Esophagus muscularis mucosa (tissue), 4 donors: ENCODE measurements at regions not wholly inside any gene's neighbourhood (a gene's known extent, or its start where the extent isn't known, plus 50 kb on each side); places are given as distances from the start of the nearest gene placed in this dataset.

ENCODE experiments used
- DNase-seq: peaks from one replicate; pipeline ENCODE4 v3.0.0-alpha.2; 2017; ENCODE audit errors: extremely low spot score
- H3K27ac ChIP-seq, 4 donors: fragments of 200-600 bp; sonication (generic); replicated peaks in 1 of 4; 1 replicate in 3 of 4; 2 replicates in 1 of 4; pipeline ENCODE4 v1.5.1; 2016 to 2019; ENCODE audit warnings: mild to moderate bottlenecking in 1 of 4
- H3K27me3 ChIP-seq, 4 donors: fragments of 200-600 bp; sonication (generic); one replicate each; pipeline versions ENCODE4 v1.5.1 to v1.6.0; 2016 to 2019
- H3K36me3 ChIP-seq, 4 donors: fragments of 200-600 bp; sonication (generic); one replicate each; pipeline ENCODE4 v1.5.1; 2016 to 2019
- H3K4me1 ChIP-seq, 4 donors: fragments of 200-600 bp; sonication (generic); one replicate each; pipeline ENCODE4 v1.5.1; 2016 to 2019
- H3K4me3 ChIP-seq, 4 donors: fragments of 200-600 bp; sonication (generic); 1 replicate in 2 of 4; 2 replicates in 2 of 4; pipeline ENCODE4 v1.5.1; 2016 to 2019; ENCODE audit warnings: mild to moderate bottlenecking in 4 of 4, moderate library complexity in 1 of 4
- H3K9me3 ChIP-seq, 4 donors: fragments of 200-600 bp; sonication (generic); 1 replicate in 3 of 4; 2 replicates in 1 of 4; pipeline ENCODE4 v1.5.1; 2016 to 2019
- EP300 ChIP-seq: sonication (generic); formaldehyde crosslinking; IDR thresholded peaks from one replicate; pipeline ENCODE4 v1.6.1; 2017; ENCODE audit warnings: antibody characterized with exemption
- POLR2A ChIP-seq: fragments of 450-650 bp; IDR thresholded peaks from one replicate; pipeline ENCODE4 v1.6.1; 2017; ENCODE audit warnings: antibody characterized with exemption, moderate library complexity, mild to moderate bottlenecking, low read depth
- POLR2AphosphoS5 ChIP-seq, 2 donors: sonication (generic); formaldehyde crosslinking; IDR thresholded peaks; one replicate each; pipeline ENCODE4 v1.6.1; 2017; ENCODE audit warnings: antibody characterized with exemption in 2 of 2
- WGBS: methylation state at CpG from one replicate; pipeline ENCODE4 v1.1.5; 2018; 5-methylcytosine and 5-hydroxymethylcytosine counted together
- intact Hi-C: fragments of 100-400 bp; cut with DNase I; formaldehyde crosslinking; loops from one replicate; pipeline ENCODE4 v1.15.1; 2023
- TF ChIP-seq, protein P1 (sequence below), 3 experiments: fragments of 200-600 bp in 2 of 3; fragments of 450-650 bp in 1 of 3; sonication (generic) in 2 of 3; IDR thresholded peaks; one replicate each; pipeline ENCODE4 v1.5.1; 2017 to 2019; ENCODE audit warnings: antibody characterized with exemption in 3 of 3, mild to moderate bottlenecking in 2 of 3, moderate library complexity in 1 of 3

GRCh38 chr11:110832539-110832938 is 120.3 kb upstream of the ARHGAP20 start:
- Histone ChIP-seq H3K27me3 (no peaks in the 10 kb centered on the region), H3K4me1 (peaks cover 0 to 30% (median 19%) of the 10 kb centered on the region in 4 donors), H3K27ac (no peak overlapping the region), H3K9me3 (no peaks in the 10 kb centered on the region), H3K4me3 (no peak overlapping the region), H3K36me3 (no peaks in the 10 kb centered on the region)
- WGBS = 95% methylated on average over 2 of the region's 2 CpGs
- no peak for TF ChIP-seq POLR2A
- TF ChIP-seq, protein P1, sequence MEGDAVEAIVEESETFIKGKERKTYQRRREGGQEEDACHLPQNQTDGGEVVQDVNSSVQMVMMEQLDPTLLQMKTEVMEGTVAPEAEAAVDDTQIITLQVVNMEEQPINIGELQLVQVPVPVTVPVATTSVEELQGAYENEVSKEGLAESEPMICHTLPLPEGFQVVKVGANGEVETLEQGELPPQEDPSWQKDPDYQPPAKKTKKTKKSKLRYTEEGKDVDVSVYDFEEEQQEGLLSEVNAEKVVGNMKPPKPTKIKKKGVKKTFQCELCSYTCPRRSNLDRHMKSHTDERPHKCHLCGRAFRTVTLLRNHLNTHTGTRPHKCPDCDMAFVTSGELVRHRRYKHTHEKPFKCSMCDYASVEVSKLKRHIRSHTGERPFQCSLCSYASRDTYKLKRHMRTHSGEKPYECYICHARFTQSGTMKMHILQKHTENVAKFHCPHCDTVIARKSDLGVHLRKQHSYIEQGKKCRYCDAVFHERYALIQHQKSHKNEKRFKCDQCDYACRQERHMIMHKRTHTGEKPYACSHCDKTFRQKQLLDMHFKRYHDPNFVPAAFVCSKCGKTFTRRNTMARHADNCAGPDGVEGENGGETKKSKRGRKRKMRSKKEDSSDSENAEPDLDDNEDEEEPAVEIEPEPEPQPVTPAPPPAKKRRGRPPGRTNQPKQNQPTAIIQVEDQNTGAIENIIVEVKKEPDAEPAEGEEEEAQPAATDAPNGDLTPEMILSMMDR (IDR thresholded peaks at IDR 0.05) = no peak
- no peak for TF ChIP-seq EP300
- TF ChIP-seq POLR2AphosphoS5 (IDR thresholded peaks at IDR 0.05) = no peak
- no peak for DNase-seq
- intact Hi-C loops = no loop called here

GRCh38 chr11:110832080-110832479 is 119.8 kb upstream of the ARHGAP20 start:
- intact Hi-C loops = no loop called here
- WGBS = 88% methylated on average over 2 of the region's 2 CpGs

DNA sequence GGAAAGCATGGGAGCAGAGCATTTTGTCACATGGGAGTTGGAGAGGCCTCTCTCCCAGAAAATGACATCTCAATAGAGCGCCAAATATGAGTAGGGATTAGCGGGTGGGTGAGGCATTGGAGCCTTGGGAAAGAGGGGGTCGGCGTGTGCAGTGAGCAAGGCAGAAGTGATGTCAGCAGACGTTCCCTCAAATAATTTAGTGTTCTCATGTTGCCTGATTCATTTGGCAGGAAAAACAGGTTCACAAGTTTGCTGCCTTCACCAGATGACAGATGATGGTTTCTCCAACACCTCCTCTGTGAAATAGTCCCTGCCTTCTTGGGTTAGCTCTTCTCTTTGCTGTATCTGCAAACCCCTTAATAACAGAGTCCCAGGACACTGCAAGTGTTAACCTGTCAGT is 118.5 kb upstream of the ARHGAP20 start:
- Histone ChIP-seq H3K27ac (peak overlapping the region in 1 of 4 donors; percentile 49), H3K36me3 (no peaks in the 10 kb centered on the region), H3K4me1 (peaks cover 0 to 32% (median 19%) of the 10 kb centered on the region in 4 donors), H3K9me3 (no peaks in the 10 kb centered on the region), H3K4me3 (no peak overlapping the region), H3K27me3 (no peaks in the 10 kb centered on the region)
- TF ChIP-seq POLR2AphosphoS5 (IDR thresholded peaks at IDR 0.05) = no peak
- intact Hi-C loops = no loop called here
- WGBS = 55% methylated on average over 5 of the region's 5 CpGs
- no peak for DNase-seq

More at GRCh38 chr11:110832080-110832479, 119.8 kb upstream of the ARHGAP20 start:
- no peaks in the 10 kb centered on the region for H3K27me3 ChIP-seq
- H3K4me1 ChIP-seq = peaks cover 0 to 32% (median 19%) of the 10 kb centered on the region in 4 donors
- H3K9me3 ChIP-seq = no peaks in the 10 kb centered on the region
- TF ChIP-seq, protein P1 (IDR thresholded peaks at IDR 0.05) = no peak
- TF ChIP-seq POLR2A (no peak), POLR2AphosphoS5 (IDR thresholded peaks at IDR 0.05) (no peak), EP300 (no peak)
- no peak overlapping the region for H3K4me3 ChIP-seq
- H3K36me3 ChIP-seq = no peaks in the 10 kb centered on the region
- H3K27ac ChIP-seq = no peak overlapping the region
- DNase-seq = peak; percentile 83

DNA sequence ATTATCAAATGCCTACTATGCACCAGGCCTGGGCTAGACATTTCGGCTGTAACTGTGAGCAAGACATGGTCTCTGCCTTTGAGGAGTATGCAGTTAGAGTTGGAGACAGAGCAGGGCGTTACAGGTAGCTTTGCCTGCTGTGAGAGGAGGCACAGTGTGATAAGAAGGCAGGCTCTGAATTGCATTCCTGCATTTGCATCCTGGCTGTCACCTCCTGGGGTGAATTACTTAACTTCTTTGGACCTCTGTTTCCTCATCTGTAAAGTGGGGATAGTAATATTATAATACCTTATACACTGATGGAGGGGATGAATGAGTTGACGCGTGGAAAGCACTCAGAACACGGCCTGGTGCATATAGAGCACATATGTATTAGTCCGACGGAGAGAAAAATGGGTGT is 118.1 kb upstream of the ARHGAP20 start:
- H3K36me3 ChIP-seq = no peaks in the 10 kb centered on the region
- WGBS = 76% methylated on average over 7 of the region's 7 CpGs
- H3K27me3 ChIP-seq = no peaks in the 10 kb centered on the region
- no peak overlapping the region for H3K27ac ChIP-seq
- no peaks in the 10 kb centered on the region for H3K9me3 ChIP-seq
- intact Hi-C loops = no loop called here
- peaks cover 0 to 32% (median 19%) of the 10 kb centered on the region in 4 donors for H3K4me1 ChIP-seq
- no peak for DNase-seq
- no peak for TF ChIP-seq EP300
- TF ChIP-seq, protein P1 (IDR thresholded peaks at IDR 0.05) = no peak
- TF ChIP-seq POLR2A = no peak
- TF ChIP-seq POLR2AphosphoS5 (IDR thresholded peaks at IDR 0.05) = no peak
- no peak overlapping the region for H3K4me3 ChIP-seq

DNA sequence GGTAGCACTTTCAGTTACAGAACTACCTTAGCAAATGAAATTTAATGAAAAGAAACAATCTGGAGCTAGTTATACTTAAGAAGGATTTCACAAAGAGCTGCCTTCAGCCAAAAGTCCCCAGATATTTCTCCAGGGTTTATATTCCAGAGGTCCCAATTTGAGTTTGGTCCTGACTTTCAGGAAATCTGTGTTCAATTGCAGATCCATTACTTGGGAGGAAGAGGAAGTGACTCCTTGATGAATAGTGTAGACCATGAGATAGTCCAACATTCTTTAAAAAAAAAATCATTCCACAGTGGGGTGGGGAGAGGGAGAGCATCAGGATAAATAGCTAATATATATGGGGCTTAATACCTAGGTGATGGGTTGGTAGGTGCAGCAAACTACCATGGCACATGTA is 117.6 kb upstream of the ARHGAP20 start:
- Histone ChIP-seq H3K36me3 (no peaks in the 10 kb centered on the region), H3K27ac (no peak overlapping the region), H3K9me3 (no peaks in the 10 kb centered on the region), H3K27me3 (no peaks in the 10 kb centered on the region), H3K4me1 (peaks cover 0 to 32% (median 19%) of the 10 kb centered on the region in 4 donors), H3K4me3 (no peak overlapping the region)
- DNase-seq = no peak
- intact Hi-C loops = no loop called here
- TF ChIP-seq, protein P1 (IDR thresholded peaks at IDR 0.05) = no peak
- TF ChIP-seq POLR2A (no peak), POLR2AphosphoS5 (IDR thresholded peaks at IDR 0.05) (no peak), EP300 (no peak)
